GM13976 (cell line): ENCODE measurements at regions not wholly inside any gene's neighbourhood (a gene's known extent, or its start where the extent isn't known, plus 50 kb on each side); places are given as distances from the start of the nearest gene placed in this dataset.

Experiments
- DNase-seq: peaks from one replicate; pipeline ENCODE4 v3.0.0; 2012; ENCODE audit warnings: low spot score
- in situ Hi-C: fragments of 300-500 bp; cut with MboI; formaldehyde crosslinking; loops from one replicate; pipeline ENCODE4 v1.12.0; 2022; ENCODE audit warnings: low sequenced_read_pairs, mixed read lengths, inconsistent platforms; ENCODE audit not compliant: unreplicated experiment
- TF ChIP-seq, protein P1 (sequence below): IDR thresholded peaks from 2 replicates; pipeline ENCODE4 v1.5.1; 2012; ENCODE audit warnings: borderline replicate concordance, mild to moderate bottlenecking; ENCODE audit not compliant: insufficient read depth; ENCODE audit errors: extremely low read depth, missing control alignments, control extremely low read depth

DNA sequence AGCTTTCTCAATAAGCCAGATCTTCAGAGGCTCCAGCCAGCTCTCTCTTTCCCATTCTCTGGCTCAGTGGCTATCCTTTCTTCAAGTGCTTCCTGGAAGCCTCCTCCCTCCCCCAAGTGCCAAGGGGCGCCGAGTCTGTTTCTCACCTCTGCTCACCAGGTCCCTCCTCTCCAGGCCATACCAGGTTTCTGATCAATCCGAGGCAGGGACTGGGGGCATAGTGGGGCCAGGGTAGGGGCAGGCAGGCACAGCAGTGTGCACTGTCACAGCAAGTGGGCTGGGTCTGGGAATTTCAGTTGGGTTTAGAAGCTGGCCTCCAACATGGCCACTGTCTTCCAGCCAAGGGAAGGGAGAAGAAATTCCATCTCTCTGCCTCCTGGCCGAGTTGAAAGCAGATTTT lies 56.5 kb downstream of the NAV1 start:
- no peak for DNase-seq
- TF ChIP-seq, protein P1, sequence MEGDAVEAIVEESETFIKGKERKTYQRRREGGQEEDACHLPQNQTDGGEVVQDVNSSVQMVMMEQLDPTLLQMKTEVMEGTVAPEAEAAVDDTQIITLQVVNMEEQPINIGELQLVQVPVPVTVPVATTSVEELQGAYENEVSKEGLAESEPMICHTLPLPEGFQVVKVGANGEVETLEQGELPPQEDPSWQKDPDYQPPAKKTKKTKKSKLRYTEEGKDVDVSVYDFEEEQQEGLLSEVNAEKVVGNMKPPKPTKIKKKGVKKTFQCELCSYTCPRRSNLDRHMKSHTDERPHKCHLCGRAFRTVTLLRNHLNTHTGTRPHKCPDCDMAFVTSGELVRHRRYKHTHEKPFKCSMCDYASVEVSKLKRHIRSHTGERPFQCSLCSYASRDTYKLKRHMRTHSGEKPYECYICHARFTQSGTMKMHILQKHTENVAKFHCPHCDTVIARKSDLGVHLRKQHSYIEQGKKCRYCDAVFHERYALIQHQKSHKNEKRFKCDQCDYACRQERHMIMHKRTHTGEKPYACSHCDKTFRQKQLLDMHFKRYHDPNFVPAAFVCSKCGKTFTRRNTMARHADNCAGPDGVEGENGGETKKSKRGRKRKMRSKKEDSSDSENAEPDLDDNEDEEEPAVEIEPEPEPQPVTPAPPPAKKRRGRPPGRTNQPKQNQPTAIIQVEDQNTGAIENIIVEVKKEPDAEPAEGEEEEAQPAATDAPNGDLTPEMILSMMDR = no peak
- in situ Hi-C loops = no loop called here

DNA sequence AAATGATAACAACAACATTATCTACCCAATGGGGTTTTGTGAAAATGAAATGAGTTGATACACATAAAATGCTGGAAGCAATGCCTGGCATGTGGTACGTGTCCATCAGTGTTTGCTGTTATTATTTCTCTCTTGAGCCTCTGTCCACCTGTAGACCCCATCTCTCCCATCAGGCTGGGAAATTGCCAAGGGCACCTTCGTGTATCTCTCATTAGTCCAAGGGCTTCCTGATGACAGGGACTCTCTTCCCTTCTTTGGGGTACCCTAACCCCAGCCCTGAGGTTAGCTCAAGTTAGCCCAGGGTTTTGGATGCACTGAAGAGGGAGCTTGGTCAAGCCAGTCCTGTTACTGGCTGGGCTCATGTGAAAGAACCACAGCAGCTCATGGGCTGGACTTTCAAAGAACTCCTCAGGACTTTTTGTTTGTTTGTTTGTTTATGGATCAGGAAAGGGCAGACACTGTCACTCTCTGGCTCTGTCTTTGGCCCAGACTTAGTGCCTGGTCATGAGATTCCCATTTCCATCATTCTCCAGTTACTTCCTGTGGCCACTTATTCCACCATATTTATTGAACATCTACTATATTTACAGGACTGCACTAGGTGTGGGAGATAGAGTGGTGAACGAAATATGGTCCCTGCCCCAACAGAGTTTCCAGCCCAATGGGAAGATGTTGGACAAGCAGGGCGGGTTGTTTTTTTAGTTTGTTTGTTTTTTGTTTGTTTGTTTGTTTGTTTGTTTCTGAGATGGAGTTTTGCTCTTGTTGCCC lies 57.4 kb downstream of the NAV1 start:
- no peak for DNase-seq
- TF ChIP-seq, protein P1 = no peak
- in situ Hi-C loops = no loop called here

DNA sequence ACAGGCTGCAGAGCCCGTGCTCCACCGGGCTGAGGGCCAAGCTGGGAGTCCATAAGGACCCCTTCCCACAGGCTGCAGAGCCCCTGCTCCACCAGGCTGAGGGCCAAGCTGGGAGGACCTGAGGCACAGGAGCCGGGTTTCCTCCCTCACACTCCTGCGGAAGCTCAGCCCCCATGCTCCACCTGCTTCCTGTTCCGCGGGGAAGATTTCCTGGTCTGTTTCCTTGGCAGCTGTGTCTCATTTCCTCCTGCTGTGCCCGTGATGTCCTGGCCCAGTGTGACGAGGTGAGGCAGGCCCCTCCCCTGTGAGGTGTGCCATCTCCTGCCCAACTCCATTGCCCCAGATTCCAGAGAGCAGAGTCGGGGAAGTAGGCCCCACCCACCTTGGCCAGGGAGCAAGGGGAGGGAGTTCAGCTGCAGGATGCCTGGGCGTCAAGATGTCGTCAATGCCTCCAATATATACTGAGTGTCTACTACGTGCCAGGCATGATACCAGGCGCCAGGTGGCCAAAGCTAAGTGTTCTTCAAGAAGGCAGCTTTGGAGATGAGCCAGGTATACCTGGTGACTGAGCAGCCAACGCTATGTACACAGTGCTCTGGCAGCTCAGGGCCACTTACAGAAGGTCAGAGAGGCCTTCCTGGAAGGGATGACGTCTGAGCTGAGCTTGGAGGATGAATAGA lies 58.8 kb downstream of the NAV1 start:
- in situ Hi-C loops = no loop called here
- TF ChIP-seq, protein P1 = no peak
- DNase-seq = no peak

DNA sequence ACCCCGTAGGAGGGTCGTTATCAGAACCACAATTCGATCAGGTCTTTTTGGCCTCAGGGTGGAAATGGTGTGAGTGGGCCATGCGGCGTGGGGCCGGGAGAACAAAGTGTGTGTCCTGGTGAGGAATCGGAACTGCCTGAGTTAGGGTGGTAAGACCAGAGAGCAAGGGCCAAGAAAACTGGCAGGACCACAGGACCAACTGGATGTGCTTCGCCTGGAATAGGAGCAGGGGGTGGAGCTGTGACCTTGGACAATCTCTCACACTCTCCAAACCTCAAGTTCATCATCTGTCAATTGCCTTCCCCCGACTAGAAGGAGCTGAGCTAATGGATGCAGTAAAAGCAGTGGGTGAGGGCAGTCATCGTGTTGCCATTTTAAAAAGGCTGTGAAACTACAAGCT lies 59.5 kb downstream of the NAV1 start:
- in situ Hi-C loops = no loop called here
- TF ChIP-seq, protein P1 = no peak
- DNase-seq = no peak

DNA sequence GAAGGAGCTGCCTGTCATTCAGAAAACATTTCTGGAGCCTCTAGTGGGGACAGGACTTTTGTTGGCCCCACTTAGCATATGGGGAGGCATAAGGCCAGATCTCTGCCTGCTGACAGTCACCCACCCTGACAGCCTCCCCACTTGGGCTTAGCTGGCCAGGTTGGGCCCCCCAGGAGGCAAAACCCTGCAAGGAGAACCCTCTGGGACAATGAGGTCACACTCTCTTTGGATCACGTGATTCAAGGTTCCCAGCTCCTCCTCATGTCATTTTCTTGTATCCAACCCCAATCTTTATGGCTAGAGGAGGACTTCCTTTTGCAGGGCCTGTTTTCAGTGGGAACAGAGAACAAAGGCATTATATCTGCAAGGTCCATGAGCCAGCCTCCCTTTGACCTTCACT lies 60.0 kb downstream of the NAV1 start:
- no peak for DNase-seq
- TF ChIP-seq, protein P1 = no peak
- in situ Hi-C loops = no loop called here

DNA sequence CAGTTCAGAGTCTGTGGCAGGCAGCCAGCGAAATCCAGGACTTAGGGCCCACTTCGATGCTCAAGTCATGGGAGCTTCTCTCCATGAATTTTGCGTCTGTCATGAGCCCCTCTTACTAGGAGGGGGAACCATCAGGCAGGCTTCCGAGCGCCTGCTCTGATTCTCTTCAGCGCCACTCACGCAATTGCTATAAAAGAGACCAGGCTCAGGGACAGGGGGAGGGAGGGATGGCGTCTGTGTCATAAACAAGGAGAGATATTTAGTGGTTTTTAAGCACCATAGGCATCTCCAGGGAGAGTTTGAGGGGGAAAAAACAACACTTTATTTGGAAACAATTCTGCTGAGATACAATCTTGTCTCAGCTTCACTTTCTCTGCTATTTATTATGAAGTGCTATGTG lies 60.6 kb downstream of the NAV1 start:
- TF ChIP-seq, protein P1 = no peak
- in situ Hi-C loops = no loop called here
- DNase-seq = no peak
